ENCODE measurements at regions not wholly inside any gene's neighbourhood (a gene's known extent, or its start where the extent isn't known, plus 50 kb on each side); places are given as distances from the start of the nearest gene placed in this dataset.

- TF ChIP-seq TAF1 (IDR thresholded peaks at IDR 0.05; ENCODE audit: borderline replicate concordance, low read depth, low read length) (no peak), POLR2AphosphoS5 (IDR thresholded peaks at IDR 0.05; ENCODE audit: low read depth, low read length) (no peak), POLR2A (IDR thresholded peaks at IDR 0.05; ENCODE audit: low read depth, low read length) (no peak)
- DNase-seq (ENCODE audit: insufficient read length) (no peak), FAIRE-seq (no peak)
Measured at GRCh38 chr4:77309496-77309895, 152.5 kb downstream of the CCNG2 start.

GRCh38 chr4:77310931-77311330 is 153.9 kb downstream of the CCNG2 start:
- DNase-seq (ENCODE audit: insufficient read length) = no peak
- FAIRE-seq = no peak
- TF ChIP-seq TAF1 (IDR thresholded peaks at IDR 0.05; ENCODE audit: borderline replicate concordance, low read depth, low read length) (no peak), POLR2A (IDR thresholded peaks at IDR 0.05; ENCODE audit: low read depth, low read length) (no peak), POLR2AphosphoS5 (IDR thresholded peaks at IDR 0.05; ENCODE audit: low read depth, low read length) (no peak)

- FAIRE-seq = no peak
- TF ChIP-seq POLR2A (IDR thresholded peaks at IDR 0.05; ENCODE audit: low read depth, low read length) = no peak
- no peak for TF ChIP-seq TAF1 (IDR thresholded peaks at IDR 0.05; ENCODE audit: borderline replicate concordance, low read depth, low read length)
- no peak for TF ChIP-seq POLR2AphosphoS5 (IDR thresholded peaks at IDR 0.05; ENCODE audit: low read depth, low read length)
- no peak for DNase-seq (ENCODE audit: insufficient read length)
Measured at GRCh38 chr4:77314697-77315096, 157.7 kb downstream of the CCNG2 start.

- no peak for DNase-seq (ENCODE audit: insufficient read length)
- no peak for TF ChIP-seq POLR2A (IDR thresholded peaks at IDR 0.05; ENCODE audit: low read depth, low read length)
- no peak for TF ChIP-seq POLR2AphosphoS5 (IDR thresholded peaks at IDR 0.05; ENCODE audit: low read depth, low read length)
- TF ChIP-seq TAF1 (IDR thresholded peaks at IDR 0.05; ENCODE audit: borderline replicate concordance, low read depth, low read length) = no peak
Measured at GRCh38 chr4:77327151-77327550, 170.1 kb downstream of the CCNG2 start.

GRCh38 chr4:77332696-77333270 is 175.8 kb downstream of the CCNG2 start:
- no peak for TF ChIP-seq POLR2AphosphoS5 (IDR thresholded peaks at IDR 0.05; ENCODE audit: low read depth, low read length)
- TF ChIP-seq POLR2A (IDR thresholded peaks at IDR 0.05; ENCODE audit: low read depth, low read length) = no peak
- TF ChIP-seq TAF1 (IDR thresholded peaks at IDR 0.05; ENCODE audit: borderline replicate concordance, low read depth, low read length) = no peak
- DNase-seq (ENCODE audit: insufficient read length) (no peak), FAIRE-seq (no peak)

More at GRCh38 chr4:77327151-77327550, 170.1 kb downstream of the CCNG2 start:
- no peak for FAIRE-seq

GRCh38 chr4:77336411-77337142 is 179.6 kb downstream of the CCNG2 start:
- TF ChIP-seq POLR2A (IDR thresholded peaks at IDR 0.05; ENCODE audit: low read depth, low read length) = no peak
- no peak for TF ChIP-seq POLR2AphosphoS5 (IDR thresholded peaks at IDR 0.05; ENCODE audit: low read depth, low read length)
- TF ChIP-seq TAF1 (IDR thresholded peaks at IDR 0.05; ENCODE audit: borderline replicate concordance, low read depth, low read length) = no peak
- no peak for DNase-seq (ENCODE audit: insufficient read length)
- no peak for FAIRE-seq

- FAIRE-seq (no peak), DNase-seq (ENCODE audit: insufficient read length) (no peak)
- TF ChIP-seq POLR2A (IDR thresholded peaks at IDR 0.05; ENCODE audit: low read depth, low read length) (no peak), TAF1 (IDR thresholded peaks at IDR 0.05; ENCODE audit: borderline replicate concordance, low read depth, low read length) (no peak), POLR2AphosphoS5 (IDR thresholded peaks at IDR 0.05; ENCODE audit: low read depth, low read length) (no peak)
Measured at GRCh38 chr4:77342170-77342810, 185.3 kb downstream of the CCNG2 start.

GRCh38 chr4:77344001-77344400 is 187.0 kb downstream of the CCNG2 start:
- DNase-seq (ENCODE audit: insufficient read length) = no peak
- TF ChIP-seq TAF1 (IDR thresholded peaks at IDR 0.05; ENCODE audit: borderline replicate concordance, low read depth, low read length) (no peak), POLR2AphosphoS5 (IDR thresholded peaks at IDR 0.05; ENCODE audit: low read depth, low read length) (no peak), POLR2A (IDR thresholded peaks at IDR 0.05; ENCODE audit: low read depth, low read length) (no peak)
- no peak for FAIRE-seq

- FAIRE-seq (no peak), DNase-seq (ENCODE audit: insufficient read length) (no peak)
- no peak for TF ChIP-seq POLR2AphosphoS5 (IDR thresholded peaks at IDR 0.05; ENCODE audit: low read depth, low read length)
- TF ChIP-seq TAF1 (IDR thresholded peaks at IDR 0.05; ENCODE audit: borderline replicate concordance, low read depth, low read length) = no peak
- TF ChIP-seq POLR2A (IDR thresholded peaks at IDR 0.05; ENCODE audit: low read depth, low read length) = no peak
Measured at GRCh38 chr4:77344784-77345183, 187.8 kb downstream of the CCNG2 start.

GRCh38 chr4:77347351-77347966 is 190.5 kb downstream of the CCNG2 start:
- DNase-seq (ENCODE audit: insufficient read length) (no peak), FAIRE-seq (no peak)
- TF ChIP-seq POLR2AphosphoS5 (IDR thresholded peaks at IDR 0.05; ENCODE audit: low read depth, low read length) = no peak
- TF ChIP-seq POLR2A (IDR thresholded peaks at IDR 0.05; ENCODE audit: low read depth, low read length) = no peak
- TF ChIP-seq TAF1 (IDR thresholded peaks at IDR 0.05; ENCODE audit: borderline replicate concordance, low read depth, low read length) = no peak

- TF ChIP-seq POLR2A (IDR thresholded peaks at IDR 0.05; ENCODE audit: low read depth, low read length) = no peak
- TF ChIP-seq POLR2AphosphoS5 (IDR thresholded peaks at IDR 0.05; ENCODE audit: low read depth, low read length) = no peak
- FAIRE-seq = no peak
- no peak for DNase-seq (ENCODE audit: insufficient read length)
Measured at GRCh38 chr4:77348815-77349214, 191.8 kb downstream of the CCNG2 start.
